Central memory CD8-positive, alpha-beta T cell (primary cell): ENCODE measurements at regions not wholly inside any gene's neighbourhood (a gene's known extent, or its start where the extent isn't known, plus 50 kb on each side); places are given as distances from the start of the nearest gene placed in this dataset.

Experiments
- ATAC-seq: fragments of 150-1000 bp; cut with Tn5 transposase; replicated peaks from 2 replicates; pipeline ENCODE4 v1.10.0; 2022; ENCODE audit warnings: mild to moderate bottlenecking, moderate FRiP score, moderate number of reproducible peaks; ENCODE audit not compliant: poor library complexity, severe bottlenecking; ENCODE audit errors: extremely low read depth
- DNase-seq, 2 donors: peaks; one replicate each; pipeline ENCODE4 v3.0.0; 2021; ENCODE audit warnings: low spot score in 2 of 2
- H3K27ac Mint-ChIP-seq: one replicate; pipeline ENCODE4 v1.8.0; 2022; ENCODE audit warnings: low read depth, mild to moderate bottlenecking, moderate library complexity, mixed read lengths
- H3K27me3 Mint-ChIP-seq: one replicate; pipeline ENCODE4 v1.8.0; 2022; ENCODE audit warnings: mixed read lengths
- H3K36me3 Mint-ChIP-seq: one replicate; pipeline ENCODE4 v1.8.0; 2022; ENCODE audit warnings: mild to moderate bottlenecking, moderate library complexity, mixed read lengths; ENCODE audit not compliant: insufficient read depth
- H3K4me1 Mint-ChIP-seq: one replicate; pipeline ENCODE4 v1.8.0; 2022; ENCODE audit warnings: mixed read lengths
- H3K4me3 Mint-ChIP-seq: one replicate; pipeline ENCODE4 v1.8.0; 2022; ENCODE audit warnings: mild to moderate bottlenecking, moderate library complexity, mixed read lengths
- H3K9me3 Mint-ChIP-seq: one replicate; pipeline ENCODE4 v1.8.0; 2022; ENCODE audit warnings: mixed read lengths

GRCh38 chr13:78239714-78240113 lies 321.1 kb upstream of the EDNRB start:
- no peak for DNase-seq
- no peak overlapping the region for H3K4me3 Mint-ChIP-seq
- H3K4me1 Mint-ChIP-seq: no peaks in the 10 kb centered on the region
- no peaks in the 10 kb centered on the region for H3K36me3 Mint-ChIP-seq
- no peak overlapping the region for H3K27ac Mint-ChIP-seq
- no peak for ATAC-seq
- H3K9me3 Mint-ChIP-seq: no peaks in the 10 kb centered on the region
- no peaks in the 10 kb centered on the region for H3K27me3 Mint-ChIP-seq

- Mint-ChIP-seq H3K36me3 (no peaks in the 10 kb centered on the region), H3K4me3 (no peak overlapping the region), H3K27me3 (no peaks in the 10 kb centered on the region), H3K27ac (no peak overlapping the region), H3K4me1 (no peaks in the 10 kb centered on the region), H3K9me3 (no peaks in the 10 kb centered on the region)
- no peak for ATAC-seq
- no peak for DNase-seq
These were observed 320.3 kb upstream of the EDNRB start for GRCh38 chr13:78238911-78239310.

GRCh38 chr13:78228940-78229339 lies 310.3 kb upstream of the EDNRB start:
- Mint-ChIP-seq H3K36me3 (no peaks in the 10 kb centered on the region), H3K27ac (no peak overlapping the region), H3K4me1 (no peaks in the 10 kb centered on the region), H3K9me3 (peaks cover 5% of the 10 kb centered on the region), H3K27me3 (no peaks in the 10 kb centered on the region), H3K4me3 (no peak overlapping the region)
- ATAC-seq (no peak), DNase-seq (no peak)

- DNase-seq: no peak
- no peak overlapping the region for H3K4me3 Mint-ChIP-seq
- H3K27me3 Mint-ChIP-seq: no peaks in the 10 kb centered on the region
- H3K4me1 Mint-ChIP-seq: no peaks in the 10 kb centered on the region
- no peak overlapping the region for H3K27ac Mint-ChIP-seq
- ATAC-seq: no peak
- H3K9me3 Mint-ChIP-seq: peaks cover 5% of the 10 kb centered on the region
- no peaks in the 10 kb centered on the region for H3K36me3 Mint-ChIP-seq
These were observed 309.6 kb upstream of the EDNRB start for GRCh38 chr13:78228211-78228610.

GRCh38 chr13:78227709-78228108 lies 309.1 kb upstream of the EDNRB start:
- DNase-seq: no peak
- Mint-ChIP-seq H3K27ac (no peak overlapping the region), H3K9me3 (peaks cover 2% of the 10 kb centered on the region), H3K36me3 (no peaks in the 10 kb centered on the region), H3K4me1 (no peaks in the 10 kb centered on the region), H3K27me3 (no peaks in the 10 kb centered on the region), H3K4me3 (no peak overlapping the region)
- no peak for ATAC-seq

GRCh38 chr13:78215458-78216108 lies 297.0 kb upstream of the EDNRB start:
- no peak overlapping the region for H3K27ac Mint-ChIP-seq

GRCh38 chr13:78201411-78201810 lies 282.8 kb upstream of the EDNRB start:
- H3K4me1 Mint-ChIP-seq: no peaks in the 10 kb centered on the region
- H3K9me3 Mint-ChIP-seq: no peaks in the 10 kb centered on the region
- no peaks in the 10 kb centered on the region for H3K36me3 Mint-ChIP-seq
- ATAC-seq (no peak), DNase-seq (no peak)
- H3K27ac Mint-ChIP-seq: no peak overlapping the region
- H3K4me3 Mint-ChIP-seq: no peak overlapping the region
- no peaks in the 10 kb centered on the region for H3K27me3 Mint-ChIP-seq

More at GRCh38 chr13:78215458-78216108, 297.0 kb upstream of the EDNRB start:
- Mint-ChIP-seq H3K36me3 (no peaks in the 10 kb centered on the region), H3K27me3 (no peaks in the 10 kb centered on the region), H3K4me3 (no peak overlapping the region), H3K9me3 (no peaks in the 10 kb centered on the region), H3K4me1 (no peaks in the 10 kb centered on the region)
- DNase-seq (no peak), ATAC-seq (no peak)

GRCh38 chr13:78198821-78199220 lies 280.2 kb upstream of the EDNRB start:
- Mint-ChIP-seq H3K9me3 (no peaks in the 10 kb centered on the region), H3K4me1 (no peaks in the 10 kb centered on the region), H3K4me3 (no peak overlapping the region), H3K27me3 (peaks cover 9% of the 10 kb centered on the region), H3K36me3 (no peaks in the 10 kb centered on the region), H3K27ac (no peak overlapping the region)
- ATAC-seq: no peak
- no peak for DNase-seq

- H3K36me3 Mint-ChIP-seq: no peaks in the 10 kb centered on the region
- H3K27me3 Mint-ChIP-seq: peaks cover 9% of the 10 kb centered on the region
- no peak overlapping the region for H3K27ac Mint-ChIP-seq
- H3K9me3 Mint-ChIP-seq: no peaks in the 10 kb centered on the region
- ATAC-seq: no peak
- H3K4me1 Mint-ChIP-seq: no peaks in the 10 kb centered on the region
- no peak for DNase-seq
- H3K4me3 Mint-ChIP-seq: no peak overlapping the region
These were observed 279.8 kb upstream of the EDNRB start for GRCh38 chr13:78198419-78198818.

- no peaks in the 10 kb centered on the region for H3K9me3 Mint-ChIP-seq
- H3K27ac Mint-ChIP-seq: no peak overlapping the region
These were observed 278.6 kb upstream of the EDNRB start for GRCh38 chr13:78197231-78197630.

GRCh38 chr13:78194904-78195639 lies 276.4 kb upstream of the EDNRB start:
- ATAC-seq (no peak), DNase-seq (no peak)
- H3K27me3 Mint-ChIP-seq: peaks cover 9% of the 10 kb centered on the region
- no peak overlapping the region for H3K4me3 Mint-ChIP-seq
- H3K9me3 Mint-ChIP-seq: no peaks in the 10 kb centered on the region
- no peak overlapping the region for H3K27ac Mint-ChIP-seq
- no peaks in the 10 kb centered on the region for H3K4me1 Mint-ChIP-seq
- no peaks in the 10 kb centered on the region for H3K36me3 Mint-ChIP-seq

More at GRCh38 chr13:78197231-78197630, 278.6 kb upstream of the EDNRB start:
- Mint-ChIP-seq H3K27me3 (peaks cover 9% of the 10 kb centered on the region), H3K4me3 (no peak overlapping the region), H3K36me3 (no peaks in the 10 kb centered on the region), H3K4me1 (no peaks in the 10 kb centered on the region)
- no peak for DNase-seq
- no peak for ATAC-seq

- ATAC-seq: no peak
- H3K27ac Mint-ChIP-seq: no peak overlapping the region
- no peaks in the 10 kb centered on the region for H3K4me1 Mint-ChIP-seq
- no peaks in the 10 kb centered on the region for H3K9me3 Mint-ChIP-seq
- DNase-seq: no peak
- no peaks in the 10 kb centered on the region for H3K36me3 Mint-ChIP-seq
- H3K27me3 Mint-ChIP-seq: peaks cover 9% of the 10 kb centered on the region
- H3K4me3 Mint-ChIP-seq: no peak overlapping the region
These were observed 275.2 kb upstream of the EDNRB start for GRCh38 chr13:78193846-78194245.

GRCh38 chr13:78192716-78193115 lies 274.1 kb upstream of the EDNRB start:
- Mint-ChIP-seq H3K27ac (no peak overlapping the region), H3K4me1 (no peaks in the 10 kb centered on the region), H3K36me3 (no peaks in the 10 kb centered on the region), H3K9me3 (no peaks in the 10 kb centered on the region), H3K27me3 (peaks cover 9% of the 10 kb centered on the region), H3K4me3 (no peak overlapping the region)
- ATAC-seq (no peak), DNase-seq (no peak)
